Right lobe of liver (tissue), 4 donors: ENCODE measurements at regions not wholly inside any gene's neighbourhood (a gene's known extent, or its start where the extent isn't known, plus 50 kb on each side); places are given as distances from the start of the nearest gene placed in this dataset.

Source experiments
- POLR2A ChIP-seq: fragments of 450-650 bp; IDR thresholded peaks from one replicate; pipeline ENCODE4 v1.6.1; 2017; ENCODE audit warnings: antibody characterized with exemption, mild to moderate bottlenecking
- TF ChIP-seq, protein P1 (sequence below), 4 donors: fragments of 200-600 bp in 3 of 4; fragments of 450-650 bp in 1 of 4; IDR thresholded peaks; one replicate each; pipeline versions ENCODE4 v1.5.1 to v1.8.0; 2016 to 2022; ENCODE audit warnings: antibody characterized with exemption in 4 of 4, mild to moderate bottlenecking in 2 of 4
- donor health status: DM: no; HTN: no; CAD: no.
- donor health status: DM: no; HTN: no; CAD: no.
- donor health status: DM: no; HTN: yes; CAD: no.

DNA sequence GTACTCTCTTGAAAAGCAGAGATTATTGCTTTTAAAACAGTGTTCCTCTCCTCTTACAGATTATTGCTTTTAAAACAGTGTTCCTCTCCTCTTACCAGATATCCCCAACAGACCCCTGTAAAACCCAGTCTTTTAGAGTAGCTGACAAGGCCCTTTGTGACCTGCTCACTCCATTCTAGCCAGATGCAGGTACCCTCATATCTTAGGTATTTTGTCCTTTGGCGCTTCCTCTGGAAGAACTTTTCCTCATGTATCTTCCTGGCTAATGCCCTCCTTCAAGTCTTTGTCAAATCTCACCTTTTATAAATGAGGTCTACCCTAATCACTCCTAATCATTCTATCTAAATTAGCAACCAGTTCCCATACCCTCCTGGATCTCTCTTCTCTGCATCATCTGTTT lies 536.0 kb downstream of the BTBD3 start:
- TF ChIP-seq, protein P1, sequence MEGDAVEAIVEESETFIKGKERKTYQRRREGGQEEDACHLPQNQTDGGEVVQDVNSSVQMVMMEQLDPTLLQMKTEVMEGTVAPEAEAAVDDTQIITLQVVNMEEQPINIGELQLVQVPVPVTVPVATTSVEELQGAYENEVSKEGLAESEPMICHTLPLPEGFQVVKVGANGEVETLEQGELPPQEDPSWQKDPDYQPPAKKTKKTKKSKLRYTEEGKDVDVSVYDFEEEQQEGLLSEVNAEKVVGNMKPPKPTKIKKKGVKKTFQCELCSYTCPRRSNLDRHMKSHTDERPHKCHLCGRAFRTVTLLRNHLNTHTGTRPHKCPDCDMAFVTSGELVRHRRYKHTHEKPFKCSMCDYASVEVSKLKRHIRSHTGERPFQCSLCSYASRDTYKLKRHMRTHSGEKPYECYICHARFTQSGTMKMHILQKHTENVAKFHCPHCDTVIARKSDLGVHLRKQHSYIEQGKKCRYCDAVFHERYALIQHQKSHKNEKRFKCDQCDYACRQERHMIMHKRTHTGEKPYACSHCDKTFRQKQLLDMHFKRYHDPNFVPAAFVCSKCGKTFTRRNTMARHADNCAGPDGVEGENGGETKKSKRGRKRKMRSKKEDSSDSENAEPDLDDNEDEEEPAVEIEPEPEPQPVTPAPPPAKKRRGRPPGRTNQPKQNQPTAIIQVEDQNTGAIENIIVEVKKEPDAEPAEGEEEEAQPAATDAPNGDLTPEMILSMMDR (IDR thresholded peaks at IDR 0.05): no peak
- no peak for TF ChIP-seq POLR2A
